ENCODE measurements at regions not wholly inside any gene's neighbourhood (a gene's known extent, or its start where the extent isn't known, plus 50 kb on each side); places are given as distances from the start of the nearest gene placed in this dataset.

- in situ Hi-C loops (cut with MboI; ENCODE audit: low pct_ligation_motif_present in 1 of 4, low pct_unique_long_range_greater_than_20kb in 1 of 4, low sequenced_read_pairs in 3 of 4) (no loop called here), intact Hi-C loops (cut with DNase I; ENCODE audit: low total_unique reads) (no loop called here)
- DNase-seq = no peak
- Histone ChIP-seq H3K27me3 (no peaks in the 10 kb centered on the region), H3K9me3 (no peaks in the 10 kb centered on the region), H3K36me3 (no peaks in the 10 kb centered on the region), H3K4me1 (peaks cover 14 to 31% (median 21%) of the 10 kb centered on the region in 4 donors), H3K27ac (no peak overlapping the region), H3K4me3 (no peak overlapping the region)
- TF ChIP-seq POLR2A (IDR thresholded peaks at IDR 0.05) = no peak
- TF ChIP-seq EP300 (IDR thresholded peaks at IDR 0.05; ENCODE audit: low read depth) = no peak
- no peak for TF ChIP-seq CTCF (IDR thresholded peaks at IDR 0.05)
- TF ChIP-seq POLR2AphosphoS5 (IDR thresholded peaks at IDR 0.05) = no peak
- WGBS, 2 donors (ENCODE audit: low coverage in 1 of 2) = 90 to 92% methylated on average over 5 of the region's 5 CpGs
These were observed 172.9 kb downstream of the MAIP1 start for GRCh38 chr2:200128296-200128695.

- intact Hi-C loops (cut with DNase I; ENCODE audit: low total_unique reads) = no loop called here
- peaks cover 11 to 24% (median 16%) of the 10 kb centered on the region in 4 donors for H3K4me1 ChIP-seq
- H3K36me3 ChIP-seq = no peaks in the 10 kb centered on the region
- H3K9me3 ChIP-seq = no peaks in the 10 kb centered on the region
- no peak for DNase-seq
- no peak overlapping the region for H3K4me3 ChIP-seq
- in situ Hi-C loops (cut with MboI; ENCODE audit: low pct_ligation_motif_present in 1 of 4, low pct_unique_long_range_greater_than_20kb in 1 of 4, low sequenced_read_pairs in 3 of 4) = no loop called here
- no peak for TF ChIP-seq POLR2AphosphoS5 (IDR thresholded peaks at IDR 0.05)
- no peak for TF ChIP-seq CTCF (IDR thresholded peaks at IDR 0.05)
- no peak for TF ChIP-seq EP300 (IDR thresholded peaks at IDR 0.05; ENCODE audit: low read depth)
- no peak for TF ChIP-seq POLR2A (IDR thresholded peaks at IDR 0.05)
- 79 to 100% methylated on average over 2 of the region's 2 CpGs for WGBS, 2 donors (ENCODE audit: low coverage in 1 of 2)
- H3K27me3 ChIP-seq = no peaks in the 10 kb centered on the region
- H3K27ac ChIP-seq = no peak overlapping the region
These were observed 174.5 kb downstream of the MAIP1 start for GRCh38 chr2:200129721-200130462.

- no peak overlapping the region for H3K4me3 ChIP-seq
- no peak for DNase-seq
- no peak for TF ChIP-seq CTCF (IDR thresholded peaks at IDR 0.05)
- TF ChIP-seq POLR2A (IDR thresholded peaks at IDR 0.05) = no peak
- TF ChIP-seq EP300 (IDR thresholded peaks at IDR 0.05; ENCODE audit: low read depth) = no peak
- TF ChIP-seq POLR2AphosphoS5 (IDR thresholded peaks at IDR 0.05) = no peak
- 56 to 73% methylated on average over 3 to 5 of the region's 5 CpGs for WGBS, 2 donors (ENCODE audit: low coverage in 1 of 2)
- peaks cover 4 to 15% (median 9%) of the 10 kb centered on the region in 4 donors for H3K4me1 ChIP-seq
- H3K9me3 ChIP-seq = no peaks in the 10 kb centered on the region
- in situ Hi-C loops (cut with MboI; ENCODE audit: low pct_ligation_motif_present in 1 of 4, low pct_unique_long_range_greater_than_20kb in 1 of 4, low sequenced_read_pairs in 3 of 4) (no loop called here), intact Hi-C loops (cut with DNase I; ENCODE audit: low total_unique reads) (no loop called here)
- no peaks in the 10 kb centered on the region for H3K36me3 ChIP-seq
- no peak overlapping the region for H3K27ac ChIP-seq
- no peaks in the 10 kb centered on the region for H3K27me3 ChIP-seq
These were observed 175.4 kb downstream of the MAIP1 start for GRCh38 chr2:200130762-200131166.

- intact Hi-C loops (cut with DNase I; ENCODE audit: low total_unique reads) = no loop called here
- in situ Hi-C loops (cut with MboI; ENCODE audit: low pct_ligation_motif_present in 1 of 4, low pct_unique_long_range_greater_than_20kb in 1 of 4, low sequenced_read_pairs in 3 of 4) = no loop called here
- no peak for TF ChIP-seq POLR2A (IDR thresholded peaks at IDR 0.05)
- TF ChIP-seq CTCF (IDR thresholded peaks at IDR 0.05) = no peak
- TF ChIP-seq EP300 (IDR thresholded peaks at IDR 0.05; ENCODE audit: low read depth) = no peak
- no peak for TF ChIP-seq POLR2AphosphoS5 (IDR thresholded peaks at IDR 0.05)
These were observed 175.2 kb upstream of the SPATS2L start for GRCh38 chr2:200131307-200131706.

More at GRCh38 chr2:200131307-200131706, 175.2 kb upstream of the SPATS2L start:
- H3K27me3 ChIP-seq = no peaks in the 10 kb centered on the region
- H3K36me3 ChIP-seq = no peaks in the 10 kb centered on the region
- H3K4me3 ChIP-seq = no peak overlapping the region
- no peaks in the 10 kb centered on the region for H3K9me3 ChIP-seq
- H3K4me1 ChIP-seq = peaks cover 0 to 10% (median 4%) of the 10 kb centered on the region in 4 donors
- no peak overlapping the region for H3K27ac ChIP-seq
- WGBS, 2 donors (ENCODE audit: low coverage in 1 of 2) = 68 to 74% methylated on average over 3 of the region's 3 CpGs
- DNase-seq = no peak

Data from transverse colon (tissue), 4 donors.